HepG2 (cell line): ENCODE measurements at regions not wholly inside any gene's neighbourhood (a gene's known extent, or its start where the extent isn't known, plus 50 kb on each side); places are given as distances from the start of the nearest gene placed in this dataset.

Source experiments
- BRD4 ChIP-seq: sonication (generic); formaldehyde crosslinking; IDR thresholded peaks from 2 replicates; pipeline ENCODE4 v1.4.0; 2020; ENCODE audit warnings: missing genetic modification reagents
- CBFB ChIP-seq: sonication (generic); formaldehyde crosslinking; IDR thresholded peaks from 2 replicates; pipeline ENCODE4 v1.4.0; 2020; ENCODE audit warnings: missing genetic modification reagents
- FOXM1 ChIP-seq: sonication (generic); formaldehyde crosslinking; IDR thresholded peaks from 2 replicates; pipeline ENCODE4 v1.5.0; 2020; ENCODE audit warnings: missing genetic modification reagents
- MAFF ChIP-seq: IDR thresholded peaks from 2 replicates; pipeline ENCODE4 v1.6.1; 2011; ENCODE audit warnings: low read depth, low read length, improper control_type of control experiment
- MED8 ChIP-seq: sonication (generic); formaldehyde crosslinking; IDR thresholded peaks from 2 replicates; pipeline ENCODE4 v1.8.1; 2023; ENCODE audit warnings: mild to moderate bottlenecking, missing genetic modification reagents; ENCODE audit not compliant: insufficient replicate concordance
- MEIS1 ChIP-seq: sonication (generic); formaldehyde crosslinking; IDR thresholded peaks from 2 replicates; pipeline ENCODE4 v1.9.0; 2021; ENCODE audit warnings: mild to moderate bottlenecking, missing genetic modification reagents, moderate library complexity, borderline replicate concordance
- MNT ChIP-seq: fragments of 450-650 bp; IDR thresholded peaks from 2 replicates; pipeline ENCODE4 v1.6.1; 2016
- PAWR ChIP-seq: sonication (generic); formaldehyde crosslinking; IDR thresholded peaks from 2 replicates; pipeline ENCODE4 v1.4.0; 2020; ENCODE audit warnings: missing genetic modification reagents, mild to moderate bottlenecking, borderline replicate concordance
- SIN3A ChIP-seq: IDR thresholded peaks from 2 replicates; pipeline ENCODE4 v1.6.1; 2011; ENCODE audit warnings: low read depth, mild to moderate bottlenecking, control low read depth, low read length, borderline replicate concordance
- ZNF605 ChIP-seq: sonication (generic); formaldehyde crosslinking; IDR thresholded peaks from 2 replicates; pipeline ENCODE4 v1.8.0; 2022; ENCODE audit warnings: mild to moderate bottlenecking, missing genetic modification reagents
- ZNF768 ChIP-seq: sonication (generic); formaldehyde crosslinking; IDR thresholded peaks from 2 replicates; pipeline ENCODE4 v1.4.0; 2020; ENCODE audit warnings: missing genetic modification reagents
- ZNF800 ChIP-seq: sonication (generic); formaldehyde crosslinking; IDR thresholded peaks from 2 replicates; pipeline ENCODE4 v1.4.0; 2020; ENCODE audit warnings: missing genetic modification reagents
- TF ChIP-seq, protein P1 (sequence below): sonication (generic); formaldehyde crosslinking; IDR thresholded peaks from 2 replicates; pipeline ENCODE4 v1.4.0; 2020; ENCODE audit warnings: missing genetic modification reagents, mild to moderate bottlenecking, borderline replicate concordance
- TF ChIP-seq, protein P2 (sequence below), 2 experiments: fragments of 450-650 bp in 1 of 2; sonication (generic) in 1 of 2; formaldehyde crosslinking in 1 of 2; IDR thresholded peaks; 2 replicates each; pipeline versions ENCODE4 v1.6.1 to v1.8.0; 2016 to 2022; ENCODE audit warnings: antibody characterized with exemption in 1 of 2, mild to moderate bottlenecking in 1 of 2, missing genetic modification reagents in 1 of 2

- TF ChIP-seq, protein P1, sequence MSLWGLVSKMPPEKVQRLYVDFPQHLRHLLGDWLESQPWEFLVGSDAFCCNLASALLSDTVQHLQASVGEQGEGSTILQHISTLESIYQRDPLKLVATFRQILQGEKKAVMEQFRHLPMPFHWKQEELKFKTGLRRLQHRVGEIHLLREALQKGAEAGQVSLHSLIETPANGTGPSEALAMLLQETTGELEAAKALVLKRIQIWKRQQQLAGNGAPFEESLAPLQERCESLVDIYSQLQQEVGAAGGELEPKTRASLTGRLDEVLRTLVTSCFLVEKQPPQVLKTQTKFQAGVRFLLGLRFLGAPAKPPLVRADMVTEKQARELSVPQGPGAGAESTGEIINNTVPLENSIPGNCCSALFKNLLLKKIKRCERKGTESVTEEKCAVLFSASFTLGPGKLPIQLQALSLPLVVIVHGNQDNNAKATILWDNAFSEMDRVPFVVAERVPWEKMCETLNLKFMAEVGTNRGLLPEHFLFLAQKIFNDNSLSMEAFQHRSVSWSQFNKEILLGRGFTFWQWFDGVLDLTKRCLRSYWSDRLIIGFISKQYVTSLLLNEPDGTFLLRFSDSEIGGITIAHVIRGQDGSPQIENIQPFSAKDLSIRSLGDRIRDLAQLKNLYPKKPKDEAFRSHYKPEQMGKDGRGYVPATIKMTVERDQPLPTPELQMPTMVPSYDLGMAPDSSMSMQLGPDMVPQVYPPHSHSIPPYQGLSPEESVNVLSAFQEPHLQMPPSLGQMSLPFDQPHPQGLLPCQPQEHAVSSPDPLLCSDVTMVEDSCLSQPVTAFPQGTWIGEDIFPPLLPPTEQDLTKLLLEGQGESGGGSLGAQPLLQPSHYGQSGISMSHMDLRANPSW (CRISPR knock-in tag) = 0 out of 2 replicates have a peak, but pooled peaks have one; percentile 48
- TF ChIP-seq FOXM1 (CRISPR knock-in tag) (no peak), MAFF (no peak), BRD4 (CRISPR knock-in tag) (peak; percentile 41; the same call in 1 of the 2 replicates), ZNF605 (CRISPR knock-in tag) (peak; percentile 59), MEIS1 (CRISPR knock-in tag) (peak; percentile 95), MED8 (CRISPR knock-in tag) (peak; percentile 89), MNT (peak; percentile 80), SIN3A (no peak), CBFB (CRISPR knock-in tag) (peak; percentile 62; the same call in 1 of the 2 replicates), ZNF800 (CRISPR knock-in tag) (no peak), ZNF768 (CRISPR knock-in tag) (0 out of 2 replicates have a peak, but pooled peaks have one; percentile 31), PAWR (0 out of 2 replicates have a peak, but pooled peaks have one; percentile 55)
- TF ChIP-seq, protein P2, sequence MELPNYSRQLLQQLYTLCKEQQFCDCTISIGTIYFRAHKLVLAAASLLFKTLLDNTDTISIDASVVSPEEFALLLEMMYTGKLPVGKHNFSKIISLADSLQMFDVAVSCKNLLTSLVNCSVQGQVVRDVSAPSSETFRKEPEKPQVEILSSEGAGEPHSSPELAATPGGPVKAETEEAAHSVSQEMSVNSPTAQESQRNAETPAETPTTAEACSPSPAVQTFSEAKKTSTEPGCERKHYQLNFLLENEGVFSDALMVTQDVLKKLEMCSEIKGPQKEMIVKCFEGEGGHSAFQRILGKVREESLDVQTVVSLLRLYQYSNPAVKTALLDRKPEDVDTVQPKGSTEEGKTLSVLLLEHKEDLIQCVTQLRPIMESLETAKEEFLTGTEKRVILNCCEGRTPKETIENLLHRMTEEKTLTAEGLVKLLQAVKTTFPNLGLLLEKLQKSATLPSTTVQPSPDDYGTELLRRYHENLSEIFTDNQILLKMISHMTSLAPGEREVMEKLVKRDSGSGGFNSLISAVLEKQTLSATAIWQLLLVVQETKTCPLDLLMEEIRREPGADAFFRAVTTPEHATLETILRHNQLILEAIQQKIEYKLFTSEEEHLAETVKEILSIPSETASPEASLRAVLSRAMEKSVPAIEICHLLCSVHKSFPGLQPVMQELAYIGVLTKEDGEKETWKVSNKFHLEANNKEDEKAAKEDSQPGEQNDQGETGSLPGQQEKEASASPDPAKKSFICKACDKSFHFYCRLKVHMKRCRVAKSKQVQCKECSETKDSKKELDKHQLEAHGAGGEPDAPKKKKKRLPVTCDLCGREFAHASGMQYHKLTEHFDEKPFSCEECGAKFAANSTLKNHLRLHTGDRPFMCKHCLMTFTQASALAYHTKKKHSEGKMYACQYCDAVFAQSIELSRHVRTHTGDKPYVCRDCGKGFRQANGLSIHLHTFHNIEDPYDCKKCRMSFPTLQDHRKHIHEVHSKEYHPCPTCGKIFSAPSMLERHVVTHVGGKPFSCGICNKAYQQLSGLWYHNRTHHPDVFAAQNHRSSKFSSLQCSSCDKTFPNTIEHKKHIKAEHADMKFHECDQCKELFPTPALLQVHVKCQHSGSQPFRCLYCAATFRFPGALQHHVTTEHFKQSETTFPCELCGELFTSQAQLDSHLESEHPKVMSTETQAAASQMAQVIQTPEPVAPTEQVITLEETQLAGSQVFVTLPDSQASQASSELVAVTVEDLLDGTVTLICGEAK (IDR thresholded peaks at IDR 0.05) = no peak
- TF ChIP-seq, protein P2 (CRISPR knock-in tag; IDR thresholded peaks at IDR 0.05) = peak; percentile 77
Observed at GRCh38 chr1:40919475-40920011, 57.4 kb upstream of the CITED4 start (continued).
